H1 (cell line): ENCODE measurements at regions not wholly inside any gene's neighbourhood (a gene's known extent, or its start where the extent isn't known, plus 50 kb on each side); places are given as distances from the start of the nearest gene placed in this dataset.

Source experiments
- POLR2AphosphoS5 ChIP-seq: IDR thresholded peaks from 2 replicates; pipeline ENCODE4 v1.6.1; 2011; ENCODE audit warnings: low read depth, low read length
- SIRT6 ChIP-seq: IDR thresholded peaks from one replicate; pipeline ENCODE4 v1.7.1; 2012; ENCODE audit warnings: low read length, inconsistent platforms
- TF ChIP-seq, protein P1 (sequence below): fragments of 300-600 bp; sonication (generic); IDR thresholded peaks from 2 replicates; pipeline ENCODE4 v1.7.1; 2012; ENCODE audit warnings: low read length, moderate library complexity, mild to moderate bottlenecking, inconsistent platforms; ENCODE audit not compliant: insufficient replicate concordance

DNA sequence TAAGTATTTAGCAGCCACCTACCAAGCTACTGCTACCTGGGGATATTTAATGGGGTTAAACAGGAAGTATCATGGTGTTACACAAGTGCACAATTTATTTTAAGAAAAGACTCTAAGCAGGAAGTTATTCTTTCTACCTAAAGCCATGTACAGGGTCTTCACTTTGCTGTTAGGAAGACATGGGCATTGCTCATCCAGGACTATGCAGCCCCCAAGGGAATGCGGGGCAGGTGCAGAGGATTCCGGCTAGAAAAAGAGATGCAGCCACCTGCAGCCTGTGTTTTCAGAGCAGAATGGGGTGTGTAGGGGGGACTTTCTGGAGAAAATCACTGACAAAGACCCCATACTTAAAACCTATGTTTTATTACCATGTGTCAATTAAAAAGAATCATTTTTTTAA lies 399.1 kb upstream of the NOX3 start (continued):
- TF ChIP-seq, protein P1, sequence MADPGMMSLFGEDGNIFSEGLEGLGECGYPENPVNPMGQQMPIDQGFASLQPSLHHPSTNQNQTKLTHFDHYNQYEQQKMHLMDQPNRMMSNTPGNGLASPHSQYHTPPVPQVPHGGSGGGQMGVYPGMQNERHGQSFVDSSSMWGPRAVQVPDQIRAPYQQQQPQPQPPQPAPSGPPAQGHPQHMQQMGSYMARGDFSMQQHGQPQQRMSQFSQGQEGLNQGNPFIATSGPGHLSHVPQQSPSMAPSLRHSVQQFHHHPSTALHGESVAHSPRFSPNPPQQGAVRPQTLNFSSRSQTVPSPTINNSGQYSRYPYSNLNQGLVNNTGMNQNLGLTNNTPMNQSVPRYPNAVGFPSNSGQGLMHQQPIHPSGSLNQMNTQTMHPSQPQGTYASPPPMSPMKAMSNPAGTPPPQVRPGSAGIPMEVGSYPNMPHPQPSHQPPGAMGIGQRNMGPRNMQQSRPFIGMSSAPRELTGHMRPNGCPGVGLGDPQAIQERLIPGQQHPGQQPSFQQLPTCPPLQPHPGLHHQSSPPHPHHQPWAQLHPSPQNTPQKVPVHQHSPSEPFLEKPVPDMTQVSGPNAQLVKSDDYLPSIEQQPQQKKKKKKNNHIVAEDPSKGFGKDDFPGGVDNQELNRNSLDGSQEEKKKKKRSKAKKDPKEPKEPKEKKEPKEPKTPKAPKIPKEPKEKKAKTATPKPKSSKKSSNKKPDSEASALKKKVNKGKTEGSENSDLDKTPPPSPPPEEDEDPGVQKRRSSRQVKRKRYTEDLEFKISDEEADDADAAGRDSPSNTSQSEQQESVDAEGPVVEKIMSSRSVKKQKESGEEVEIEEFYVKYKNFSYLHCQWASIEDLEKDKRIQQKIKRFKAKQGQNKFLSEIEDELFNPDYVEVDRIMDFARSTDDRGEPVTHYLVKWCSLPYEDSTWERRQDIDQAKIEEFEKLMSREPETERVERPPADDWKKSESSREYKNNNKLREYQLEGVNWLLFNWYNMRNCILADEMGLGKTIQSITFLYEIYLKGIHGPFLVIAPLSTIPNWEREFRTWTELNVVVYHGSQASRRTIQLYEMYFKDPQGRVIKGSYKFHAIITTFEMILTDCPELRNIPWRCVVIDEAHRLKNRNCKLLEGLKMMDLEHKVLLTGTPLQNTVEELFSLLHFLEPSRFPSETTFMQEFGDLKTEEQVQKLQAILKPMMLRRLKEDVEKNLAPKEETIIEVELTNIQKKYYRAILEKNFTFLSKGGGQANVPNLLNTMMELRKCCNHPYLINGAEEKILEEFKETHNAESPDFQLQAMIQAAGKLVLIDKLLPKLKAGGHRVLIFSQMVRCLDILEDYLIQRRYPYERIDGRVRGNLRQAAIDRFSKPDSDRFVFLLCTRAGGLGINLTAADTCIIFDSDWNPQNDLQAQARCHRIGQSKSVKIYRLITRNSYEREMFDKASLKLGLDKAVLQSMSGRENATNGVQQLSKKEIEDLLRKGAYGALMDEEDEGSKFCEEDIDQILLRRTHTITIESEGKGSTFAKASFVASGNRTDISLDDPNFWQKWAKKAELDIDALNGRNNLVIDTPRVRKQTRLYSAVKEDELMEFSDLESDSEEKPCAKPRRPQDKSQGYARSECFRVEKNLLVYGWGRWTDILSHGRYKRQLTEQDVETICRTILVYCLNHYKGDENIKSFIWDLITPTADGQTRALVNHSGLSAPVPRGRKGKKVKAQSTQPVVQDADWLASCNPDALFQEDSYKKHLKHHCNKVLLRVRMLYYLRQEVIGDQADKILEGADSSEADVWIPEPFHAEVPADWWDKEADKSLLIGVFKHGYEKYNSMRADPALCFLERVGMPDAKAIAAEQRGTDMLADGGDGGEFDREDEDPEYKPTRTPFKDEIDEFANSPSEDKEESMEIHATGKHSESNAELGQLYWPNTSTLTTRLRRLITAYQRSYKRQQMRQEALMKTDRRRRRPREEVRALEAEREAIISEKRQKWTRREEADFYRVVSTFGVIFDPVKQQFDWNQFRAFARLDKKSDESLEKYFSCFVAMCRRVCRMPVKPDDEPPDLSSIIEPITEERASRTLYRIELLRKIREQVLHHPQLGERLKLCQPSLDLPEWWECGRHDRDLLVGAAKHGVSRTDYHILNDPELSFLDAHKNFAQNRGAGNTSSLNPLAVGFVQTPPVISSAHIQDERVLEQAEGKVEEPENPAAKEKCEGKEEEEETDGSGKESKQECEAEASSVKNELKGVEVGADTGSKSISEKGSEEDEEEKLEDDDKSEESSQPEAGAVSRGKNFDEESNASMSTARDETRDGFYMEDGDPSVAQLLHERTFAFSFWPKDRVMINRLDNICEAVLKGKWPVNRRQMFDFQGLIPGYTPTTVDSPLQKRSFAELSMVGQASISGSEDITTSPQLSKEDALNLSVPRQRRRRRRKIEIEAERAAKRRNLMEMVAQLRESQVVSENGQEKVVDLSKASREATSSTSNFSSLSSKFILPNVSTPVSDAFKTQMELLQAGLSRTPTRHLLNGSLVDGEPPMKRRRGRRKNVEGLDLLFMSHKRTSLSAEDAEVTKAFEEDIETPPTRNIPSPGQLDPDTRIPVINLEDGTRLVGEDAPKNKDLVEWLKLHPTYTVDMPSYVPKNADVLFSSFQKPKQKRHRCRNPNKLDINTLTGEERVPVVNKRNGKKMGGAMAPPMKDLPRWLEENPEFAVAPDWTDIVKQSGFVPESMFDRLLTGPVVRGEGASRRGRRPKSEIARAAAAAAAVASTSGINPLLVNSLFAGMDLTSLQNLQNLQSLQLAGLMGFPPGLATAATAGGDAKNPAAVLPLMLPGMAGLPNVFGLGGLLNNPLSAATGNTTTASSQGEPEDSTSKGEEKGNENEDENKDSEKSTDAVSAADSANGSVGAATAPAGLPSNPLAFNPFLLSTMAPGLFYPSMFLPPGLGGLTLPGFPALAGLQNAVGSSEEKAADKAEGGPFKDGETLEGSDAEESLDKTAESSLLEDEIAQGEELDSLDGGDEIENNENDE, result no peak
- TF ChIP-seq POLR2AphosphoS5, result no peak
- no peak for TF ChIP-seq SIRT6
